DMS153 treated with DMSO at 0.1 percent for 48 hours (cell line): ENCODE measurements at regions not wholly inside any gene's neighbourhood (a gene's known extent, or its start where the extent isn't known, plus 50 kb on each side); places are given as distances from the start of the nearest gene placed in this dataset.
"Not testable (repeated sequence)": the region's sequence is repeated elsewhere in the genome, so short reads cannot be mapped to it uniquely, and the experiment has no call there.

Experiments
- DNase-seq: peaks from one replicate; lab custom pipeline; 2025; ENCODE audit not compliant: unreplicated experiment; lab: John Stamatoyannopoulos, UW

GRCh38 chr6:163739408-163739725 is 324.8 kb downstream of the QKI start:
- no peak for DNase-seq

GRCh38 chr6:163738725-163739407 is 324.3 kb downstream of the QKI start:
- no peak for DNase-seq

GRCh38 chr6:163738304-163738703 is 323.8 kb downstream of the QKI start:
- DNase-seq: no peak

- DNase-seq: no peak
Measured at GRCh38 chr6:163735076-163735475, 320.6 kb downstream of the QKI start.

- no peak for DNase-seq
Measured at GRCh38 chr6:163733061-163733460, 318.5 kb downstream of the QKI start.

- DNase-seq: no peak
Measured at GRCh38 chr6:163732479-163732878, 318.0 kb downstream of the QKI start.

GRCh38 chr6:163732014-163732351 is 317.5 kb downstream of the QKI start:
- DNase-seq: not testable (repeated sequence)

GRCh38 chr6:163731215-163732013 is 316.9 kb downstream of the QKI start:
- no peak for DNase-seq

GRCh38 chr6:163730246-163731210 is 316.0 kb downstream of the QKI start:
- no peak for DNase-seq

- DNase-seq: no peak
Measured at GRCh38 chr6:163729127-163729872, 314.8 kb downstream of the QKI start.

- DNase-seq: no peak
Measured at GRCh38 chr6:163728442-163729126, 314.1 kb downstream of the QKI start.

GRCh38 chr6:163726037-163726695 is 311.6 kb downstream of the QKI start:
- no peak for DNase-seq

GRCh38 chr6:163725008-163725941 is 310.8 kb downstream of the QKI start:
- DNase-seq: peak; percentile 17

GRCh38 chr6:163724196-163724595 is 309.7 kb downstream of the QKI start:
- DNase-seq: no peak

GRCh38 chr6:163723759-163724158 is 309.2 kb downstream of the QKI start:
- no peak for DNase-seq

GRCh38 chr6:163721922-163722692 is 307.6 kb downstream of the QKI start:
- DNase-seq: no peak

GRCh38 chr6:163721435-163721834 is 306.9 kb downstream of the QKI start:
- DNase-seq: no peak
